Stimulated activated CD4-positive, alpha-beta T cell treated with anti-CD3 and anti-CD28 coated beads, Interleukin-2, amount 100 ng/mL, for 24 hours (primary cell): ENCODE measurements at regions not wholly inside any gene's neighbourhood (a gene's known extent, or its start where the extent isn't known, plus 50 kb on each side); places are given as distances from the start of the nearest gene placed in this dataset.
A peak's percentile ranks its signal among the peaks of the same experiment; 100 is the strongest.

Experiments used
- DNase-seq, 2 donors: peaks; one replicate each; pipeline ENCODE4 v3.0.0-alpha.2; 2020

GRCh38 chr7:106776618-106777347, 88.3 kb upstream of the PIK3CG start:
- DNase-seq: no peak

DNA sequence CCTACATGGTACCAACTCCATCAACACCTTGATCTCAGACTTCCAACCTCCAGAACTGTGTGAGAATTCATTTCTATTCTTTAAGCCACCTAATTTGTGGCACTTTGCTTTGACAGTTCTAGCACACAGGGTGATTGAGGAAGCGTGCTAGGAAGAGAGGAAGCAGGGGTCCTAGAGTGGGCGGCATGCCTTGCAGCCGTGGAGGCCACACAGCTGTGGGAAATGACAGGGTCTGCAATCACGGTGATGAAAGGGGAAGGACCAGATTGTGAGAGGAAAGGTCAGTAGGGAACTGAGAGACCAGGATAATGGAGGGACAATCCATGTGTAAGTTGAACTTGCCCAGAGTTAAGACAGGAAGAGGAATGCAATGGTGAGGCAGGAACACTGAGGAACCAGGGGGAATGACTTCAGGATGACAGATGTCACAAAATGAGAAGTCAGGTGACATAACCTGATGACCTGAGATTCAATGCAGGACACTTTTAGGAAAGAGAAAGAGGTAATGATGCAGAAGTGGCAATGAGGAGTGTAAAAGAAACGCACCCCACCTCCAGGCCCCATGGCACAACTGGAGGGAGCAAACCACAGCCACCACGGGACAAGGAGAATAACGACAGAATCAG, 87.3 kb upstream of the PIK3CG start:
- DNase-seq: no peak

DNA sequence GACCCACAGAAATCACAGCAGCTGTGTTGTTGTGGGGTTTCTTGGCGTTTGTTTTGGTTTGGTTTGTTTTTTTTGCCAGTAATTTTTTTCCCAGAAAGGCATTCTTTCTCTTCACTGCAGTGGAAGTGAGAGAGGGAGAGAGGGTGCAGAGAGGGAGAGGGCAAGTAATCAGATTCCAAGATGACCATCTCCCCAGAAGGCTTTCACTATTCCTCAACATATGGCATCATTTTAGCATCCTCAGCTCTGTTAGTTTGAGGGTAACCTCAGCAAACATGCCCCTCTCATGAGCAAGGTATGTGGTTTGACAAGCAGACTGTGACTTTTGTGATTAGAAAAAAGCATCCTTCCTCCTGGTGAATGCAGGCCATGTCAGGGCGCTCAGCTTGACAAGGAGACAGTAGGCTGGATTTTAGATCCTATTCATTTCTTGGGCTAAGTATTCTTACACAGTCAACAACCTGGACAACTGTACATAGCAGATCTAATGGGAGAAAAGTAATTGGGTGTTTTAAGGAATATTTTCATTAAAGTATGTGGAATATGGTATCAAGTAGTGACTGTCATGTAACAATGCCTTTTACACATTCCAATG, 86.3 kb upstream of the PIK3CG start:
- DNase-seq: no peak

DNA sequence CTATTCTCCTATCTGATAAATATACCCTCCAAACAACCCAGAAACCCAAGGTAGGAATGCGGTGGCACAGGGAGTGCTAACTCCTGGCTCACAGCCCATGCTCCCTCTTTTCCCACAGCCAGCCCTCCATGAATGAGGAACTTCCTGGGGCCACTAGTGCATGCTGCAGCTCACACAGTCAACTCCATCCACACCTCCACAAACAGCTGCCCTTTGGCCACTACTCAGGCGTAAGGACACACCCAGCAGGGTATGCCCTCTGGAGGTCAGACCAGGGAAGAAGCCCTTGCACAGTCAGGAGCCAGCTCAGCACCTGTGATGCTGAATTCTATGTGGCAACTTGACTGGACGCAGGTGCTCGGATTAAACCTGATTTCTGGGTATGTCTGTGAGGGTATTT, 85.2 kb upstream of the PIK3CG start:
- DNase-seq: no peak

GRCh38 chr7:106781007-106781406, 84.1 kb upstream of the PIK3CG start:
- no peak for DNase-seq

- no peak for DNase-seq
These were observed 83.1 kb upstream of the PIK3CG start for GRCh38 chr7:106781828-106782544.

- DNase-seq: no peak
These were observed 81.8 kb upstream of the PIK3CG start for GRCh38 chr7:106783286-106783685.

- DNase-seq: no peak
These were observed 76.4 kb upstream of the PIK3CG start for GRCh38 chr7:106788637-106789036.

- no peak for DNase-seq
These were observed 73.6 kb upstream of the PIK3CG start for GRCh38 chr7:106791526-106791925.

DNA sequence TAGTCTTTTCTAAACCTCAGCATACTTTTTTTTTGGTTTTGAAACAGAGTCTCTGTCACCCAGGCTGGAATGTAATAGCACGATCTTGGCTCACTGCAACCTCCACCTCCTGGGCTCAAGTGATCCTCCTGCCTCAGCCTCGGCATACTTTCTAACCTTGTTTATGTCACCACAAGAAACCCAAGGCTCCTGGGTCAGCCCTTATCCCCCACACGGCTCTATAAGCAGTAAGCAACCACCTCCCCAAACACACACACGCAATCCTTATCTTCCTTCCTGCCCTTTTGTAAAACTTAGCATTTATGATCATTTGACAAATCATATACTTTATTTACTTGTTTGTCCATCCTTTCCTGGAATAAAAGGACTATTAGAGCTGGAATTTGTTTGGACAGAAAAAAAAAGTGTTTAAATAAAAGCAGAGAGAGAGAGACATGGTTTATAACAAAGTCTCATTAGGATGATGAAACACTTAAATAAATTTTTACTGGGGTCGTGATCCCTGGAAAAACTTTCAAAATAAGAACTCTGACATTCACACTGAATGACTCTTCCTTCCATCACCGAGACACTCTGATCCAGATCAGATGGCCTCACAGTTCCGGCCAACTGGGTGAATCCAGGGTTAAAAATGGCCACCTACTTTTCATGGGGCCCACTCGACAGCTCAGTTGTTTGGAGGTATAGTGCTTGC, 72.7 kb upstream of the PIK3CG start:
- DNase-seq: no peak

GRCh38 chr7:106793015-106793975, 71.8 kb upstream of the PIK3CG start:
- DNase-seq: peak; percentile 24 to 54

DNA sequence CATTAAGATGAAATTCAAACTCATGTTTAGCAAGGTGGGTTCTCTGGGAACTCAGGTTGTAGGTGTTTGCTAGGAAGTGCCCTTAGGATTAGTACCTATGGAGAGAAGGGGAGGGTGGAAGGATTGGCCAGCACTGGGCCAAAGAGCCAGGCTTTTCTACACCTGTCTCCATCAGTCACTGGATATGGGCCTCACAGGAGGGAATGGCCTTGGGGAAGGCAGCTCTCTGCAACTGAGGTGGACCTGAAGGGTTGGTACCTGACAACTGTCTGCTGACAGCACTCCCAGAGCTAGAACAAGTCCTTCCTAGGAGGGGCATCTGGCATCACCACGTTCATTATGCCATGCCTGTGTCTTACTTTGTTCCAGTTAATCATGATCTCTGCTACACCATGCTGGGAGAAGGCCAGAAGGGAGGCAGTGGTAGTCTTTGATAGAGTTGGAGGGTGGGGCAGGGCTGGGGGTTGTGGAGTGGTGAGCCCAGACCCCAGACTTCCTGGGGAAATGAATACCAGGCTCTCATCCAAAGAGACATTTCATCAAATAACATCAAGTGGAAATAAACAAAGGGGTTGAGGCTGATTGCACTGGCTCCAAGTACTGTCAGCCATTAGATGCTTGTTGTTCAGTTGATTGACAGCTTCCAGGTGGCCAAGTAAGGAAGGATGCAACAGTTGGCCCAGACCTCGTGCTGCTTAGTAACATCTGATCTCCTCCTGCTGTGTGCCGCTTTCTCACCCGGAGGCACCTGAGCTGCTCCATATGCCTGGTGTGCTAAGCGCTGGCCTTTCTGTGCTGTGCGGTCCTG, 70.6 kb upstream of the PIK3CG start:
- no peak for DNase-seq

DNA sequence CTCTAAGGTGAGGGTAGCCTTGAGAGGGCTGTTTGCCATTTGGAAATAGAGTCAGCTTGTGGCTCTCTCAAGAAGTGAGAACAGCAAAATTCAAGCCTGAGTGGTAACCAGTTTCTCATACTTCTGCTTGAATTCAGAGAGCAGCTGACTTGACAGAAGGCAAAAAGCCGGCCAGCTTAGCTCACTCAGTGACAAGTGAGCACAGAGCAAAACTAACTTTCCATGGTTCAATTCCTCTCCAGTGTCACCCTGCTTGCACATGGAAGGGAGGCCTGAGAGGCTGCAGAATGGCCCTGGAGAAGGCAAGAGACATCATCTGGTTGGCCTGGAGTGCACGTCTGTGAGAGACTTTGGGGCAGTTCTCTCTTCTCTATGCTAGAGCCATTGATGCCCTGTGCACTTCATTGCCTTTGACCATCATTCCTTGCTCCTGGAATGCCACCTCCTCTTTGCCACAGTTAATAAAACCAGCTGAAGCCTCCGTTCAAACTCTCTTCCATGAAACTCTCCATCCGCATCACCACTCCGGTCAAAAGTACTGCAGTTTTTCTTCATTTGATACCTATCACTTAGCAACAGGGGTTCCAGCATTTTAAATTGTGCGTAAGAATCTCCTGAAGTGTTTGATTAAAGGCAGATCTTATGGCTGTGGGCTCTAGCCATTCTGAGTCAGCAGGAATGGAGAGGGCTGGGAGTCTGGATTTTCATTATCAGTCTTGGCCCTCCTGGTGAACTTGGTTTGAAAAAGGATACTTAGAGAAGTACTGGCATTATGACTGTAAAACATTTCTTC, 69.8 kb upstream of the PIK3CG start:
- DNase-seq: no peak

DNA sequence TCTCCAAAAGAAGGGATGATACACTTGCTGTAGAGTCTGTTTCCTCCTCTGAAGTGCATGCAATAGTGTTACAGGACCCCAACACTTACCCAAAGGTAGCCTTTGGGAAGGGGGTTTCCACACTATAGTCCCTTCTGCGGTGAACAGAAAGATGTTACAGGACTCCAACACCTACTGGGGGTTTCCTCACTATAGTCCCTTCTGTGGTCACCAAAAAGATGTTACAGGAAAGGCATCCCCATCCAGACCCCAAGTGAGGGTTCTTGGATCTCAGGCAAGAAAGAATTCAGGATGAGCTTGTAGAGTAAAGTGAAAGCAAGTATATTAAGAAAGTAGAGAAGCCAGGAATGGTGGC, 69.2 kb upstream of the PIK3CG start:
- no peak for DNase-seq

DNA sequence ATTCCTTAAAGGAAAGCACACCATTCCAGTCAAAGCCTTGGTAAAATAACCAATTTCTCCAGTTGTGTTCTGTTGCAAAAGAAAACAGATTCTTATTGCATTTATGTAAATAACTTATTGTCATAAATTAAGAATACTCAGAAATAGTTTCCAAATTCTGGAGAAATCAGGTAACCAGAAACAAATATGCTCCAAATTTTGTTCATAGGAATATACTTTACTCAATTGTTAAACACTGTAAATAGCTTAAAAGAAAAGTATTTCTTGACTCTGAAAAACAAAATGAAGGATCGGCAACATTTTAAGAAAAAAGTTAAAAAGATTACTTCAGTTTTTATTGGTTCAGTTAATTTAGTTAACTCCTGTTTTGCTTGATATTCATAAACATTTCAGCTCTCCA, 67.1 kb upstream of the PIK3CG start:
- no peak for DNase-seq

GRCh38 chr7:106802589-106802988, 62.5 kb upstream of the PIK3CG start:
- no peak for DNase-seq

GRCh38 chr7:106806556-106806955, 58.5 kb upstream of the PIK3CG start:
- no peak for DNase-seq

GRCh38 chr7:106807474-106807873, 57.6 kb upstream of the PIK3CG start:
- DNase-seq: no peak

DNA sequence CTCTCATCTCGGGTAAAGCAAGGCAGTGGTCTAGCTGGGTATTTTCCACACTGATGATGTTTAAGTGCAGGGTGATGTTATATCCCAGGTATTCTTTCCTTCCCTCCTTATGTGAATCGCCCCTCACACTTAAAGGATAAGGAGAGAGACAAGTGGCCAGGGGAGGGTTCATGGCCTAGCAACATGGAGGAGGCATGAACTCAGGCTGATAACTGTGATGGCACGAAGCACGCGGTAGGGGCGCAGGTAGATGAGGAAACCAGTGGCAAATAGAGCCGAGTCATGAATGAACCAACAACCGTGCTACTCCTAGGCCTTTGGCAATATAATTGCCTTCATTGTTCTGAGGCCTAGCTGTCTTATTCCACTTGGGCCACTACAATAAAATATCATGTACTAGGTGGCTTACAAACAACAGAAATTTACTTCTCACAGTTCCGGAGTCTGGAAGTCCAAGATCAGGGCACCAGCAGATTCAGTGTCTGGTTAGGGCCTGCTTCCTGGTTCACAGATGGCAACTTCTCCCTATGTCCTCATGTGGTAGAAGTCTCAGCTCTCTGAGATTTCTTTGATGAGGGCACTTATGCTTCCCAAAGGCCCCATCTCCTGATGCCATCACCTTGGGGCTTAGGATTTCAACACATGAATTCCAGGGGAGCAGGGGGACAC, 56.0 kb upstream of the PIK3CG start:
- DNase-seq: no peak

- DNase-seq: no peak
These were observed 53.6 kb upstream of the PIK3CG start for GRCh38 chr7:106811472-106811871.
